Rectal smooth muscle tissue (tissue), 1 donor: ENCODE measurements at regions not wholly inside any gene's neighbourhood (a gene's known extent, or its start where the extent isn't known, plus 50 kb on each side); places are given as distances from the start of the nearest gene placed in this dataset.

Source experiments
- H3K27ac ChIP-seq: one replicate; pipeline ENCODE4 v1.7.0; 2013; ENCODE audit warnings: low read depth, low read length, inconsistent platforms
- H3K27me3 ChIP-seq: one replicate; pipeline ENCODE4 v1.7.0; 2013; ENCODE audit warnings: low read length; ENCODE audit not compliant: control insufficient read depth, insufficient read depth
- H3K36me3 ChIP-seq: one replicate; pipeline ENCODE4 v1.7.0; 2013; ENCODE audit warnings: low read length; ENCODE audit not compliant: control insufficient read depth, insufficient read depth
- H3K4me1 ChIP-seq: one replicate; pipeline ENCODE4 v1.7.0; 2013; ENCODE audit warnings: low read length; ENCODE audit not compliant: control insufficient read depth, insufficient read depth
- H3K4me3 ChIP-seq: one replicate; pipeline ENCODE4 v1.7.0; 2013; ENCODE audit warnings: low read length
- H3K9ac ChIP-seq: one replicate; pipeline ENCODE4 v1.7.0; 2013; ENCODE audit warnings: low read length

- no peak overlapping the region for H3K4me3 ChIP-seq
- no peaks in the 10 kb centered on the region for H3K36me3 ChIP-seq
- no peaks in the 10 kb centered on the region for H3K27me3 ChIP-seq
- no peak overlapping the region for H3K9ac ChIP-seq
- H3K4me1 ChIP-seq: no peaks in the 10 kb centered on the region
- H3K27ac ChIP-seq: no peak overlapping the region
These were observed 248.5 kb downstream of the ZNF516 start for GRCh38 chr18:76246590-76246989.

- no peaks in the 10 kb centered on the region for H3K27me3 ChIP-seq
- H3K36me3 ChIP-seq: no peaks in the 10 kb centered on the region
- no peak overlapping the region for H3K27ac ChIP-seq
- H3K4me1 ChIP-seq: no peaks in the 10 kb centered on the region
- no peak overlapping the region for H3K9ac ChIP-seq
- no peak overlapping the region for H3K4me3 ChIP-seq
These were observed 260.4 kb downstream of the ZNF516 start for GRCh38 chr18:76234676-76235060.

GRCh38 chr18:76233876-76234675 is 261.0 kb downstream of the ZNF516 start:
- no peak overlapping the region for H3K9ac ChIP-seq
- H3K4me3 ChIP-seq: no peak overlapping the region
- H3K27me3 ChIP-seq: no peaks in the 10 kb centered on the region
- no peak overlapping the region for H3K27ac ChIP-seq
- no peaks in the 10 kb centered on the region for H3K4me1 ChIP-seq
- H3K36me3 ChIP-seq: no peaks in the 10 kb centered on the region

- Histone ChIP-seq H3K27me3 (no peaks in the 10 kb centered on the region), H3K27ac (no peak overlapping the region), H3K4me3 (no peak overlapping the region), H3K36me3 (no peaks in the 10 kb centered on the region), H3K4me1 (no peaks in the 10 kb centered on the region), H3K9ac (no peak overlapping the region)
These were observed 261.6 kb downstream of the ZNF516 start for GRCh38 chr18:76233406-76233805.

- Histone ChIP-seq H3K27me3 (no peaks in the 10 kb centered on the region), H3K4me3 (no peak overlapping the region), H3K9ac (no peak overlapping the region), H3K27ac (no peak overlapping the region), H3K36me3 (no peaks in the 10 kb centered on the region), H3K4me1 (no peaks in the 10 kb centered on the region)
These were observed 262.3 kb downstream of the ZNF516 start for GRCh38 chr18:76232779-76233178.

GRCh38 chr18:76232010-76232409 is 263.0 kb downstream of the ZNF516 start:
- Histone ChIP-seq H3K27me3 (no peaks in the 10 kb centered on the region), H3K9ac (no peak overlapping the region), H3K4me1 (no peaks in the 10 kb centered on the region), H3K36me3 (no peaks in the 10 kb centered on the region), H3K27ac (no peak overlapping the region), H3K4me3 (no peak overlapping the region)

- H3K4me3 ChIP-seq: no peak overlapping the region
- no peak overlapping the region for H3K27ac ChIP-seq
- no peaks in the 10 kb centered on the region for H3K36me3 ChIP-seq
- no peaks in the 10 kb centered on the region for H3K27me3 ChIP-seq
- H3K4me1 ChIP-seq: no peaks in the 10 kb centered on the region
- H3K9ac ChIP-seq: no peak overlapping the region
These were observed 263.6 kb downstream of the ZNF516 start for GRCh38 chr18:76231402-76231801.

- no peaks in the 10 kb centered on the region for H3K27me3 ChIP-seq
- no peaks in the 10 kb centered on the region for H3K36me3 ChIP-seq
- H3K4me3 ChIP-seq: no peak overlapping the region
- no peaks in the 10 kb centered on the region for H3K4me1 ChIP-seq
- H3K9ac ChIP-seq: no peak overlapping the region
- H3K27ac ChIP-seq: no peak overlapping the region
These were observed 264.3 kb downstream of the ZNF516 start for GRCh38 chr18:76230791-76231190.

- H3K9ac ChIP-seq: no peak overlapping the region
- H3K27ac ChIP-seq: no peak overlapping the region
- H3K36me3 ChIP-seq: no peaks in the 10 kb centered on the region
- no peak overlapping the region for H3K4me3 ChIP-seq
- H3K27me3 ChIP-seq: no peaks in the 10 kb centered on the region
- no peaks in the 10 kb centered on the region for H3K4me1 ChIP-seq
These were observed 266.3 kb downstream of the ZNF516 start for GRCh38 chr18:76228716-76229115.

GRCh38 chr18:76227759-76228158 is 267.3 kb downstream of the ZNF516 start:
- H3K4me1 ChIP-seq: no peaks in the 10 kb centered on the region
- no peak overlapping the region for H3K4me3 ChIP-seq
- no peaks in the 10 kb centered on the region for H3K27me3 ChIP-seq
- H3K36me3 ChIP-seq: no peaks in the 10 kb centered on the region
- no peak overlapping the region for H3K9ac ChIP-seq
- no peak overlapping the region for H3K27ac ChIP-seq

- H3K27ac ChIP-seq: no peak overlapping the region
- H3K4me1 ChIP-seq: no peaks in the 10 kb centered on the region
These were observed 271.6 kb downstream of the ZNF516 start for GRCh38 chr18:76223403-76223802.

GRCh38 chr18:76219023-76219422 is 276.0 kb downstream of the ZNF516 start:
- Histone ChIP-seq H3K4me1 (no peaks in the 10 kb centered on the region), H3K4me3 (no peak overlapping the region), H3K36me3 (no peaks in the 10 kb centered on the region), H3K27ac (no peak overlapping the region), H3K9ac (no peak overlapping the region), H3K27me3 (no peaks in the 10 kb centered on the region)

More at GRCh38 chr18:76223403-76223802, 271.6 kb downstream of the ZNF516 start:
- Histone ChIP-seq H3K4me3 (no peak overlapping the region), H3K9ac (no peak overlapping the region), H3K36me3 (no peaks in the 10 kb centered on the region), H3K27me3 (no peaks in the 10 kb centered on the region)

- Histone ChIP-seq H3K4me3 (no peak overlapping the region), H3K9ac (no peak overlapping the region), H3K27ac (no peak overlapping the region), H3K27me3 (no peaks in the 10 kb centered on the region), H3K4me1 (no peaks in the 10 kb centered on the region), H3K36me3 (no peaks in the 10 kb centered on the region)
These were observed 278.9 kb downstream of the ZNF516 start for GRCh38 chr18:76216096-76216495.
